Renal pelvis (tissue), 1 donor: ENCODE measurements at regions not wholly inside any gene's neighbourhood (a gene's known extent, or its start where the extent isn't known, plus 50 kb on each side); places are given as distances from the start of the nearest gene placed in this dataset.
"Not testable (repeated sequence)": the region's sequence is repeated elsewhere in the genome, so short reads cannot be mapped to it uniquely, and the experiment has no call there.

Source experiments
- DNase-seq: peaks from one replicate; pipeline ENCODE4 v3.0.0-alpha.2; 2013

- no peak for DNase-seq
Observed at GRCh38 chr13:59354665-59355369, 808.9 kb downstream of the DIAPH3 start.

- no peak for DNase-seq
Observed at GRCh38 chr13:59356607-59357006, 807.1 kb downstream of the DIAPH3 start.

- DNase-seq: no peak
Observed at GRCh38 chr13:59358014-59358413, 805.7 kb downstream of the DIAPH3 start.

GRCh38 chr13:59360108-59360507, 803.6 kb downstream of the DIAPH3 start:
- DNase-seq: no peak

GRCh38 chr13:59360916-59361315, 802.8 kb downstream of the DIAPH3 start:
- DNase-seq: no peak

GRCh38 chr13:59363313-59363712, 800.4 kb downstream of the DIAPH3 start:
- DNase-seq: no peak

- DNase-seq: no peak
Observed at GRCh38 chr13:59363947-59364346, 799.8 kb downstream of the DIAPH3 start.

GRCh38 chr13:59364641-59365085, 799.1 kb downstream of the DIAPH3 start:
- no peak for DNase-seq

GRCh38 chr13:59367467-59367866, 796.3 kb downstream of the DIAPH3 start:
- no peak for DNase-seq

GRCh38 chr13:59367904-59368303, 795.8 kb downstream of the DIAPH3 start:
- DNase-seq: no peak

- no peak for DNase-seq
Observed at GRCh38 chr13:59368693-59369092, 795.0 kb downstream of the DIAPH3 start.

- no peak for DNase-seq
Observed at GRCh38 chr13:59371229-59371628, 792.5 kb downstream of the DIAPH3 start.

GRCh38 chr13:59373341-59373740, 790.4 kb downstream of the DIAPH3 start:
- DNase-seq: no peak

GRCh38 chr13:59374691-59375090, 789.0 kb downstream of the DIAPH3 start:
- DNase-seq: no peak

- DNase-seq: no peak
Observed at GRCh38 chr13:59384154-59384553, 779.6 kb downstream of the DIAPH3 start.

GRCh38 chr13:59391696-59392095, 772.0 kb downstream of the DIAPH3 start:
- peak; percentile 67 for DNase-seq

GRCh38 chr13:59392328-59392727, 771.4 kb downstream of the DIAPH3 start:
- DNase-seq: no peak

- DNase-seq: no peak
Observed at GRCh38 chr13:59394496-59394895, 769.2 kb downstream of the DIAPH3 start.

GRCh38 chr13:59398127-59398526, 765.6 kb downstream of the DIAPH3 start:
- no peak for DNase-seq

- DNase-seq: no peak
Observed at GRCh38 chr13:59398661-59399060, 765.1 kb downstream of the DIAPH3 start.

- no peak for DNase-seq
Observed at GRCh38 chr13:59399513-59399912, 764.2 kb downstream of the DIAPH3 start.

GRCh38 chr13:59404331-59404730, 759.4 kb downstream of the DIAPH3 start:
- DNase-seq: no peak

GRCh38 chr13:59407251-59407650, 756.5 kb downstream of the DIAPH3 start:
- not testable (repeated sequence) for DNase-seq

- no peak for DNase-seq
Observed at GRCh38 chr13:59408738-59409137, 755.0 kb downstream of the DIAPH3 start.
